Mesendoderm (in vitro differentiated cells): ENCODE measurements at regions not wholly inside any gene's neighbourhood (a gene's known extent, or its start where the extent isn't known, plus 50 kb on each side); places are given as distances from the start of the nearest gene placed in this dataset.

Source experiments
- DNase-seq: peaks from one replicate; pipeline ENCODE4 v3.0.0; 2013
- H2AK5ac ChIP-seq: 2 replicates; pipeline ENCODE4 v1.6.1; 2013; ENCODE audit warnings: low read length, inconsistent platforms
- H2BK120ac ChIP-seq: 2 replicates; pipeline ENCODE4 v1.6.1; 2013; ENCODE audit warnings: low read depth, mild to moderate bottlenecking, low read length, moderate library complexity, mixed read lengths
- H2BK15ac ChIP-seq: replicated peaks from 2 replicates; pipeline ENCODE4 v1.6.1; 2013; ENCODE audit warnings: low read depth, mild to moderate bottlenecking, moderate library complexity
- H2BK5ac ChIP-seq: 2 replicates; pipeline ENCODE4 v1.6.1; 2013; ENCODE audit warnings: low read length, inconsistent platforms
- H3K18ac ChIP-seq: 2 replicates; pipeline ENCODE4 v1.6.1; 2013; ENCODE audit warnings: mild to moderate bottlenecking, low read length, mixed read lengths
- H3K23ac ChIP-seq: one replicate; pipeline ENCODE4 v1.6.1; 2013; ENCODE audit warnings: low read length
- H3K27ac ChIP-seq: 2 replicates; pipeline ENCODE4 v1.5.1; 2013; ENCODE audit warnings: low read depth, mild to moderate bottlenecking, inconsistent platforms, low read length, moderate library complexity
- H3K27me3 ChIP-seq: 2 replicates; pipeline ENCODE4 v1.6.1; 2013; ENCODE audit warnings: low read length, control low read depth, mild to moderate bottlenecking, inconsistent platforms; ENCODE audit not compliant: insufficient read depth, poor library complexity
- H3K36me3 ChIP-seq: 2 replicates; pipeline ENCODE4 v1.6.1; 2013; ENCODE audit warnings: low read length, inconsistent platforms; ENCODE audit not compliant: control insufficient read depth, insufficient read depth
- H3K4ac ChIP-seq: one replicate; pipeline ENCODE4 v1.6.1; 2013; ENCODE audit warnings: low read depth, mild to moderate bottlenecking, low read length, moderate library complexity
- H3K4me1 ChIP-seq: 2 replicates; pipeline ENCODE4 v1.6.1; 2013; ENCODE audit warnings: low read depth, low read length, inconsistent platforms; ENCODE audit not compliant: control insufficient read depth
- H3K4me2 ChIP-seq: 2 replicates; pipeline ENCODE4 v1.6.1; 2013; ENCODE audit warnings: low read length
- H3K4me3 ChIP-seq: 2 replicates; pipeline ENCODE4 v1.5.1; 2013; ENCODE audit warnings: mild to moderate bottlenecking, low read length
- H3K56ac ChIP-seq: one replicate; pipeline ENCODE4 v1.6.1; 2013; ENCODE audit warnings: low read length
- H3K79me1 ChIP-seq: 2 replicates; pipeline ENCODE4 v1.6.1; 2013; ENCODE audit warnings: low read length, inconsistent platforms
- H3K79me2 ChIP-seq: 2 replicates; pipeline ENCODE4 v1.6.1; 2013; ENCODE audit warnings: mild to moderate bottlenecking, low read length; ENCODE audit not compliant: control insufficient read depth, insufficient read depth
- H3K9ac ChIP-seq: 2 replicates; pipeline ENCODE4 v1.6.1; 2013; ENCODE audit warnings: low read length, inconsistent platforms
- H4K5ac ChIP-seq: one replicate; pipeline ENCODE4 v1.6.1; 2013; ENCODE audit warnings: low read length
- H4K8ac ChIP-seq: one replicate; pipeline ENCODE4 v1.6.1; 2013; ENCODE audit warnings: low read depth, mild to moderate bottlenecking, control low read depth, low read length, moderate library complexity
- WGBS: extraction: QIAGEN DNeasy Blood & Tissue Kit; methylation state at CpG from one replicate; pipeline ENCODE4 v1.1.7; 2013; ENCODE audit warnings: low lambda C conversion rate, missing lambda C conversion rate; ENCODE audit not compliant: insufficient coverage; ENCODE audit errors: extremely low coverage; 5-methylcytosine and 5-hydroxymethylcytosine counted together

- Histone ChIP-seq H3K56ac (no peak overlapping the region), H3K4me1 (no peaks in the 10 kb centered on the region), H3K27me3 (no peaks in the 10 kb centered on the region), H2AK5ac (no peak overlapping the region), H4K5ac (no peak overlapping the region), H3K23ac (no peak overlapping the region), H3K9ac (no peak overlapping the region), H2BK15ac (no peak overlapping the region), H3K4me3 (no peak overlapping the region), H3K4ac (no peak overlapping the region), H3K79me2 (no peaks in the 10 kb centered on the region), H2BK5ac (no peak overlapping the region), H2BK120ac (no peak overlapping the region), H3K18ac (no peak overlapping the region), H3K36me3 (no peaks in the 10 kb centered on the region), H3K4me2 (no peak overlapping the region), H3K79me1 (no peaks in the 10 kb centered on the region), H4K8ac (no peak overlapping the region), H3K27ac (no peak overlapping the region)
- WGBS, result no CpG with 5 or more reads among the region's 4 CpGs
- no peak for DNase-seq
Observed at GRCh38 chr12:107549651-107550480, 135.7 kb upstream of the PWP1 start.

DNA sequence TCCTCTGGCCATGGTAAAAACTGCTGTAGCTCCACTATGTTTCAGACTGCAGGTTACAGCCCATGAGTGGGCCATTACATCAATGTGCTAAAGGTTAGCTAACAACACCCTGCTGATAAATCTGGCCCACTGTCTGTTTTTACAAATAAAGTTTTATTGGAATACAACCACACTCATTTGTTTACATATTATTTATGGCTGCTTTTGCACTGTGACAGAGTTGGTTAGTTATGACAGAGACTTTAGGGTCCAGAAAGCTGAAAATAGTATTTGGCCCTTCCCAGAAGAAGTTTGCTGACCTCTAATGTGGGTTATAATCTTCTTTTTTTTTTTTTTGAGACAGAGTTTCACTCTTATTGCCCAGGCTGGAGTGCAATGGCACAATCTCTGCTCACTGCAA lies 134.2 kb upstream of the PWP1 start:
- no peak overlapping the region for H4K8ac ChIP-seq
- no peaks in the 10 kb centered on the region for H3K79me2 ChIP-seq
- H3K4me3 ChIP-seq, result no peak overlapping the region
- no peak overlapping the region for H3K4ac ChIP-seq
- no peaks in the 10 kb centered on the region for H3K79me1 ChIP-seq
- H3K27ac ChIP-seq, result no peak overlapping the region
- no peaks in the 10 kb centered on the region for H3K36me3 ChIP-seq
- no peak overlapping the region for H3K9ac ChIP-seq
- no peak overlapping the region for H2BK120ac ChIP-seq
- H2BK5ac ChIP-seq, result no peak overlapping the region
- H3K56ac ChIP-seq, result no peak overlapping the region
- H2AK5ac ChIP-seq, result no peak overlapping the region
- H3K23ac ChIP-seq, result no peak overlapping the region
- no peak for DNase-seq
- no peak overlapping the region for H4K5ac ChIP-seq
- no peak overlapping the region for H3K4me2 ChIP-seq
- no peaks in the 10 kb centered on the region for H3K4me1 ChIP-seq
- H3K27me3 ChIP-seq, result no peaks in the 10 kb centered on the region
- no peak overlapping the region for H2BK15ac ChIP-seq
- H3K18ac ChIP-seq, result no peak overlapping the region

GRCh38 chr12:107552263-107552662 lies 133.3 kb upstream of the PWP1 start:
- Histone ChIP-seq H3K18ac (no peak overlapping the region), H2BK120ac (no peak overlapping the region), H3K27ac (no peak overlapping the region), H2BK5ac (no peak overlapping the region), H3K4me3 (no peak overlapping the region), H3K27me3 (no peaks in the 10 kb centered on the region), H3K4me2 (no peak overlapping the region), H3K36me3 (no peaks in the 10 kb centered on the region), H4K8ac (no peak overlapping the region), H2BK15ac (no peak overlapping the region), H3K4me1 (no peaks in the 10 kb centered on the region), H3K56ac (no peak overlapping the region), H3K9ac (no peak overlapping the region), H4K5ac (no peak overlapping the region), H3K79me1 (no peaks in the 10 kb centered on the region), H2AK5ac (no peak overlapping the region), H3K79me2 (no peaks in the 10 kb centered on the region), H3K4ac (no peak overlapping the region), H3K23ac (no peak overlapping the region)
- DNase-seq, result no peak
- WGBS, result no CpG with 5 or more reads among the region's 4 CpGs

GRCh38 chr12:107553211-107553765 lies 132.3 kb upstream of the PWP1 start:
- no peaks in the 10 kb centered on the region for H3K27me3 ChIP-seq
- H3K36me3 ChIP-seq, result no peaks in the 10 kb centered on the region
- no peak overlapping the region for H4K8ac ChIP-seq

DNA sequence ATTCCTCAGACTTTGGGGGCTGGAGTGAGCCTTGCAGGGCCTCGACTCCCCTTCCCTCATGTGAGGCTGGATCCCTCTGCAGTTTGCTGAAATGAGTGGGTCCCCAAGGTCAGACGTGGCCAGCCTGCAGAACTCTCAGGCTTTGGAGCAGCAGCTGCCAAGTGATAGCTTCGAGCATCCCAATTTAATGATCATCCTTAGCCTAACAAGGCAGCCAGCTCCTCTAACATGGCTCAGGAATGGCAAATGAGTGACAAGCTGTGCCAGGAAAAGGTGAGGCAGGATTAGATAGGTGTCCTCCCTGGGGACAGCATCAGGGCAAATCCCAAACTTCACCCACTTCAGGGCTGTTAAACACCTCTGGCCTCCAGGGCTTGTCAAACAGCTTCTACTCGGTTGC lies 130.7 kb upstream of the PWP1 start:
- H3K56ac ChIP-seq, result no peak overlapping the region
- H2BK120ac ChIP-seq, result no peak overlapping the region
- H3K79me1 ChIP-seq, result no peaks in the 10 kb centered on the region
- H3K4me3 ChIP-seq, result no peak overlapping the region
- H2BK15ac ChIP-seq, result no peak overlapping the region
- H3K4me1 ChIP-seq, result no peaks in the 10 kb centered on the region
- H4K8ac ChIP-seq, result no peak overlapping the region
- H2AK5ac ChIP-seq, result no peak overlapping the region
- no peaks in the 10 kb centered on the region for H3K79me2 ChIP-seq
- H3K4ac ChIP-seq, result no peak overlapping the region
- H3K4me2 ChIP-seq, result no peak overlapping the region
- no peak for DNase-seq
- no peaks in the 10 kb centered on the region for H3K27me3 ChIP-seq
- no peak overlapping the region for H3K23ac ChIP-seq
- no peak overlapping the region for H4K5ac ChIP-seq
- H2BK5ac ChIP-seq, result no peak overlapping the region
- no peak overlapping the region for H3K27ac ChIP-seq
- no peaks in the 10 kb centered on the region for H3K36me3 ChIP-seq
- no peak overlapping the region for H3K9ac ChIP-seq
- WGBS, result no CpG with 5 or more reads among the region's 4 CpGs
- H3K18ac ChIP-seq, result no peak overlapping the region

More at GRCh38 chr12:107553211-107553765, 132.3 kb upstream of the PWP1 start:
- Histone ChIP-seq H3K27ac (no peak overlapping the region), H3K18ac (no peak overlapping the region), H3K79me1 (no peaks in the 10 kb centered on the region), H3K4me3 (no peak overlapping the region), H3K56ac (no peak overlapping the region), H2BK15ac (no peak overlapping the region), H4K5ac (no peak overlapping the region), H2BK5ac (no peak overlapping the region), H3K23ac (no peak overlapping the region), H3K9ac (no peak overlapping the region), H3K4me1 (no peaks in the 10 kb centered on the region), H2AK5ac (no peak overlapping the region), H3K4ac (no peak overlapping the region), H2BK120ac (no peak overlapping the region), H3K4me2 (no peak overlapping the region), H3K79me2 (no peaks in the 10 kb centered on the region)
- WGBS, result no CpG with 5 or more reads among the region's 4 CpGs
- no peak for DNase-seq

DNA sequence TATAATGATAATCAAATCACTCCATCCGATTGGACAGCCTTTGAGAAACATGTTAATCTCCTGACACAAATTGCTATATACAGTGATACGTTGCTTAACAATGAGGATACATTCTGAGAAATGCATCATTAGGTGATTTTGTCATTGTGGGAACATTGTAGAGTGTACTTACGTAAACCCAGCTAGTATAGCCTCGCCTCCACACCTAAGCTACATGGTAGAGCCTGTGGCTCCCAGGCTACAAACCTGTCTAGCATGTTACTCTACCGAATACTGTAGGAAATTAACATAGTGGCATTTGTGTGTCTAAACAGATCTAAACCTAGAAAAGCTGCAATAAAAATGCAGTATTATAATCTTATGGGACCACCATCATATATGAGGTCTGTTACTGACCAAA lies 128.6 kb upstream of the PWP1 start:
- no peak overlapping the region for H3K4me3 ChIP-seq
- H3K18ac ChIP-seq, result no peak overlapping the region
- no peak overlapping the region for H3K56ac ChIP-seq
- no peak overlapping the region for H4K5ac ChIP-seq
- H2BK120ac ChIP-seq, result no peak overlapping the region
- H3K4ac ChIP-seq, result no peak overlapping the region
- no peak overlapping the region for H3K27ac ChIP-seq
- H3K27me3 ChIP-seq, result no peaks in the 10 kb centered on the region
- H3K4me2 ChIP-seq, result no peak overlapping the region
- H2AK5ac ChIP-seq, result no peak overlapping the region
- H4K8ac ChIP-seq, result no peak overlapping the region
- no peaks in the 10 kb centered on the region for H3K79me1 ChIP-seq
- H3K4me1 ChIP-seq, result no peaks in the 10 kb centered on the region
- no peaks in the 10 kb centered on the region for H3K36me3 ChIP-seq
- H3K79me2 ChIP-seq, result no peaks in the 10 kb centered on the region
- no peak for DNase-seq
- H2BK5ac ChIP-seq, result no peak overlapping the region
- WGBS, result no CpG with 5 or more reads among the region's 5 CpGs
- H2BK15ac ChIP-seq, result no peak overlapping the region
- no peak overlapping the region for H3K23ac ChIP-seq
- H3K9ac ChIP-seq, result no peak overlapping the region
